Vagina (tissue), 2 donors: ENCODE measurements at regions not wholly inside any gene's neighbourhood (a gene's known extent, or its start where the extent isn't known, plus 50 kb on each side); places are given as distances from the start of the nearest gene placed in this dataset.

Experiments used
- CTCF ChIP-seq, 3 experiments: fragments of 450-650 bp in 2 of 3; fragments of 200-600 bp in 1 of 3; sonication (generic) in 1 of 3; IDR thresholded peaks; one replicate each; pipeline ENCODE4 v1.5.1; 2017 to 2019; ENCODE audit warnings: antibody characterized with exemption in 3 of 3, mild to moderate bottlenecking in 2 of 3, moderate library complexity in 2 of 3
- POLR2A ChIP-seq, 2 donors: fragments of 450-650 bp; IDR thresholded peaks; one replicate each; pipeline ENCODE4 v1.6.1; 2017; ENCODE audit warnings: antibody characterized with exemption in 2 of 2, mild to moderate bottlenecking in 2 of 2, moderate library complexity in 2 of 2
- POLR2AphosphoS5 ChIP-seq, 2 donors: sonication (generic); formaldehyde crosslinking; IDR thresholded peaks; one replicate each; pipeline ENCODE4 v1.9.0; 2017; ENCODE audit warnings: antibody characterized with exemption in 2 of 2, mild to moderate bottlenecking in 2 of 2, low read depth in 1 of 2; ENCODE audit not compliant: insufficient read depth in 1 of 2

- TF ChIP-seq CTCF (IDR thresholded peaks at IDR 0.05) (no peak), POLR2A (IDR thresholded peaks at IDR 0.05) (no peak), POLR2AphosphoS5 (IDR thresholded peaks at IDR 0.05; ENCODE audit: insufficient read depth in 1 of 2, low read depth in 1 of 2) (no peak)
Observed at GRCh38 chr5:56680731-56681130, 134.6 kb upstream of the MAP3K1 start.
